ENCODE measurements at regions not wholly inside any gene's neighbourhood (a gene's known extent, or its start where the extent isn't known, plus 50 kb on each side); places are given as distances from the start of the nearest gene placed in this dataset.
"Not testable (repeated sequence)": the region's sequence is repeated elsewhere in the genome, so short reads cannot be mapped to it uniquely, and the experiment has no call there.

- intact Hi-C loops (cut with DNase I), result no loop called here
- WGBS, 2 donors, result 92 to 94% methylated on average over 6 of the region's 6 CpGs
- Histone ChIP-seq H3K9me3 (no peaks in the 10 kb centered on the region), H3K4me1 (no peaks in the 10 kb centered on the region), H3K36me3 (no peaks in the 10 kb centered on the region), H3K4me3 (replicated peaks in 1 of 3) (no peak overlapping the region), H3K27me3 (no peaks in the 10 kb centered on the region), H3K27ac (no peak overlapping the region)
- no peak for TF ChIP-seq CTCF (IDR thresholded peaks at IDR 0.05)
- DNase-seq, result no peak
Measured at GRCh38 chr12:69045430-69045829, 112.5 kb upstream of the CPM start.

DNA sequence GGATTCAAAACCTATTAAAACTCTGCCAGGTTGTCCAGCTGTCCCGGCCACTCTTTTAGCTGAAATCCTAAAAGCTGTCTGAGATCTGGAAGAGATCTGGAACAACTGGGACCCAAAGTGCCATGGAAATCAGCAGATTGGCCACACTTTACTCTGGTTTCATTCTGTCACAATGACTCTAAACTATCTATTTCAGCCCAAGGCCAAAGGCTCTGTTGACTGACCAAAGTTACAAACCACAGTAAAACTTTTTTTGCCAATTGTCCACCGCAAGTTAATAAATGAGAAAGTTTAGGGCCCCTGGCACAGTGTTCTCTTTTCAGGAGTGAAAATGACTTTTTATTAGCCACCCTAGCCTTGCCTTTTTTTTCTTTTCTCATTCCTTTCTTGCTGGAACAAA, 113.4 kb upstream of the CPM start:
- TF ChIP-seq POLR2A (IDR thresholded peaks at IDR 0.05) (no peak), CTCF (IDR thresholded peaks at IDR 0.05) (no peak)
- no peak for DNase-seq
- H3K27me3 ChIP-seq, result no peaks in the 10 kb centered on the region
- no peaks in the 10 kb centered on the region for H3K36me3 ChIP-seq
- intact Hi-C loops (cut with DNase I), result no loop called here
- no peaks in the 10 kb centered on the region for H3K4me1 ChIP-seq
- 90 to 91% methylated on average over 2 of the region's 2 CpGs for WGBS, 2 donors
- H3K4me3 ChIP-seq (replicated peaks in 1 of 3), result no peak overlapping the region
- no peaks in the 10 kb centered on the region for H3K9me3 ChIP-seq
- H3K27ac ChIP-seq, result no peak overlapping the region

DNA sequence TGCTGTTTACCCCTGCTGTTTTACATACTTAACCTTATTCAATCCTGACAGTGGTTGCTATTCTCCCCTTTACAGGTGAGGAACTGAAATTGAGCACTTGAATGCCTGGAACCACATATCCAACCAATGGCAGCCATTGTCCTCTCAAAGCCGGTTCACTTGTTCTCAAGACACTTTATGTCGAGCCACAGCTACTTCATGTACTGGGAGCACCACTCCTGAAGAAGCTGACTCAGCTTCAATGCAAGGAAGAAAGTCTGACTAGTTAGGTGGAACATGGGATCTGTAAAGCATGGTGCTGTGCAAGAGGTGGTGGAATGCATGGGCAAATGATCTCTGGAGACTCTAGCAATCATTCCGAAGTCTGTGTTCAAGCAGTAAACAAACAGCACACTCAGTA, 113.9 kb upstream of the CPM start:
- Histone ChIP-seq H3K4me3 (replicated peaks in 1 of 3) (no peak overlapping the region), H3K4me1 (no peaks in the 10 kb centered on the region), H3K36me3 (no peaks in the 10 kb centered on the region), H3K27me3 (no peaks in the 10 kb centered on the region), H3K27ac (no peak overlapping the region), H3K9me3 (no peaks in the 10 kb centered on the region)
- DNase-seq, result no peak
- TF ChIP-seq POLR2A (IDR thresholded peaks at IDR 0.05), result no peak
- intact Hi-C loops (cut with DNase I), result no loop called here
- 39 to 41% methylated on average over 3 of the region's 3 CpGs for whole genome bisulfite sequencing, 2 donors

- no peaks in the 10 kb centered on the region for H3K9me3 ChIP-seq
- intact Hi-C loops (cut with DNase I), result no loop called here
- H3K27ac ChIP-seq, result no peak overlapping the region
- TF ChIP-seq CTCF (IDR thresholded peaks at IDR 0.05) (no peak), POLR2A (IDR thresholded peaks at IDR 0.05) (no peak)
- no peaks in the 10 kb centered on the region for H3K36me3 ChIP-seq
- H3K4me1 ChIP-seq, result no peaks in the 10 kb centered on the region
- H3K27me3 ChIP-seq, result no peaks in the 10 kb centered on the region
- no peak for DNase-seq
- 87 to 96% methylated on average over 4 of the region's 4 CpGs for WGBS, 2 donors
- no peak overlapping the region for H3K4me3 ChIP-seq (replicated peaks in 1 of 3)
Measured at GRCh38 chr12:69047990-69048389, 115.0 kb upstream of the CPM start.

DNA sequence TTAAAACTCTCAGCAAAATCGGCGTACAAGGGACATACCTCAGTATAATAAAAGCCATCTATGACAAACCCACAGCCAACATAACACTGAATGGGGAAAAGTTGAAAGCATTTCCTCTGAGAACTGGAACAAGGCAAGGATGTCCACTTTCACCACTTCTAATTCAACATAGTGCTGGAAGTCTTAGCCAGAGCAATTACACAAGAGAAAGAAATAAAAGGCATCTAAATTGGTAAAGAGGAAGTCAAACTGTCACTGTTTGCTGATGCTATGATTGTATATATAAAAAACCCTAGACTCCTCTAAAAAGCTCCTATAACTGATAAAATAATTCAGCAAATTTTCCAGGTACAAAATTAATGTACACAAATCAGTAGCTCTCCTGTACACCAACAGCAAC, 116.9 kb upstream of the CPM start:
- 95 to 96% methylated on average over 2 of the region's 2 CpGs for WGBS, 2 donors
- intact Hi-C loops (cut with DNase I); H3K27me3 ChIP-seq; H3K27ac ChIP-seq; H3K4me1 ChIP-seq; H3K36me3 ChIP-seq; DNase-seq; H3K4me3 ChIP-seq (replicated peaks in 1 of 3); H3K9me3 ChIP-seq: not testable (repeated sequence)

- 53 to 65% methylated on average over 8 of the region's 8 CpGs for WGBS, 2 donors
- H3K4me1 ChIP-seq, result no peaks in the 10 kb centered on the region
- H3K27ac ChIP-seq, result no peak overlapping the region
- H3K36me3 ChIP-seq, result no peaks in the 10 kb centered on the region
- no peaks in the 10 kb centered on the region for H3K9me3 ChIP-seq
- H3K4me3 ChIP-seq (replicated peaks in 1 of 3), result no peak overlapping the region
- intact Hi-C loops (cut with DNase I), result no loop called here
- DNase-seq, result no peak
- TF ChIP-seq POLR2A (IDR thresholded peaks at IDR 0.05), result no peak
- no peak for TF ChIP-seq CTCF (IDR thresholded peaks at IDR 0.05)
- no peaks in the 10 kb centered on the region for H3K27me3 ChIP-seq
Measured at GRCh38 chr12:69052613-69053408, 119.8 kb upstream of the CPM start.
